ENCODE measurements at regions not wholly inside any gene's neighbourhood (a gene's known extent, or its start where the extent isn't known, plus 50 kb on each side); places are given as distances from the start of the nearest gene placed in this dataset.

GRCh38 chr10:128867210-128867609 is 599.8 kb upstream of the MGMT start:
- no peak for DNase-seq

DNA sequence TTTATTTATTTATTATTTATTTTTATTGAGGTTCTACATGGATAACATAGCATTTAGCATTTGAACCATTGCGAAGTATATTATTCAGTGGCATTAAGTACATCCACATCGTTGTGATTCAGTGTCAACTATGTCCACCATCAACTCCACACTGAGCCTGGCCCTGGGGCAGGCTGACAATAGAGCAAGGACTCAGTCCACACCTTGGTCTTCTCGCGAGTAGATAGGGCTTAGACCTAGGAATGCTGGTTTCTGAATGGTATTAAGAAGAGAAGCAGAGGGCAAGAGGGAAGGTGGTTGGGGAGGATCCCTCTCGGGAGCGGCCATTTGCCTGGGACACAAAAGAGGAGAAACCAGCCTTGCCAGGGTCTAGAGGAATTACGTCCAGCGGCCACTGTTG is 599.2 kb upstream of the MGMT start:
- no peak for DNase-seq

GRCh38 chr10:128868481-128868880 is 598.6 kb upstream of the MGMT start:
- DNase-seq: no peak

GRCh38 chr10:128869101-128869749 is 597.8 kb upstream of the MGMT start:
- DNase-seq: no peak

GRCh38 chr10:128870830-128871597 is 596.0 kb upstream of the MGMT start:
- DNase-seq: no peak

DNA sequence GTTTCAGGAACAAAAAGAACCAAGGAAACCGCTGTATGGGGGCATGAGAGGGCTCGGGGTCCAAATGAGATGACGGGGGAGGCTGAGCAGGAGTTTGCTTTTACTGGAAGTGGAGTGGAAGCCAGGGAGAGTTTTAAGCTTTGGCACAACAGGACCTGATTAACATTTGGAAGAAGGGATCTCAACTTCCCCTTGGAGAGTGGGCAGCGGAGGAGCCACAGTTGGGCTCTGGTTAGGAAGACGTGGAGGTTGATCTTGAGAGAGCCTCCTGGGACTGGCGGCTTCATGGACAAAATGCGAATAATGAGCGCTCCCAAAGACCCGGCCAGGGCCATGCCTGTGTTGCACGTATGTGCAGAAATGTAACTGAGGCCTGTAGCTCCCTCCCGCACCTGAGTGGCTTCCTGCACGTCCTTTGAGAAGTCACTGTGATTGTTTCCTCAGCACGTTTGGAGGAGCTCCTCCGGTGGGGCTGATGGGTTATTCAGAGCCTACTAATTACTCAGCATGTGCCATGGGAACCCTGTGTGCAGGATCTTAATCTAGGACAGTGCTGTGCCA is 595.3 kb upstream of the MGMT start:
- no peak for DNase-seq

- no peak for DNase-seq
Observed at GRCh38 chr10:128873411-128874054, 593.5 kb upstream of the MGMT start.

GRCh38 chr10:128874331-128874730 is 592.7 kb upstream of the MGMT start:
- no peak for DNase-seq

DNA sequence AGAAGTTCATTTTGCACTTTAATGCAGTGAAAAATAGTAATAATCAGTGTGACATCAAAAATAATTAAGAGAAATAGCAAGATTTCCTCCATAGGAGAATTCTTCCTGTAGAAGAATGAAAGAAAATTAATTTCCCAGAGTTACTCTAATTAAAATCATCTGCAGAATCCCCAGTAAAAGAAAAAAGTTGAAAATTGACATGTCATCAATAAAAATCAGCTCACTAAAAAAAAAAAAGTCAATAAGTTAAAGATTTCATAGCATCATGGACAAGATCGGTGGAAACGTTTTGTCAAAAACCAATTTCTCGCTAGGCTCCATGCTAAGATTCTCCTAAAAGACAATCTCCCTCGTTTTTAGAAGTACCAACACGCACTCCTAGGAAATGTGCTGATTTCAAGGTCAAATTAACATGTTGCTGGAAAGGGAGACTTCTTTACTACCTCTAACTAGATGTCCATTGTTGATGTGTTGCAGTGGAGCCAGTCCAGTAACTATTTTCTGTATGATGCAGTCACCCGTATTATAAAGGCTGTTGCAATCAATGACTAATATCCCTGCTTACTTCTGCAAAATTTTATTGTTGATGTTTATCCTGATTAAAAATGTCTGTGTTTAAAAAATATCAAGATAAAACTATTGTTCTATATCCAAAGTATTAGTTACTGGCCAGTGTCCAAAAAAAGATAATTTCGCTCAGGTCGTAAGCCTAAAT is 591.9 kb upstream of the MGMT start:
- no peak for DNase-seq

GRCh38 chr10:128875956-128876736 is 590.9 kb upstream of the MGMT start:
- DNase-seq: no peak

DNA sequence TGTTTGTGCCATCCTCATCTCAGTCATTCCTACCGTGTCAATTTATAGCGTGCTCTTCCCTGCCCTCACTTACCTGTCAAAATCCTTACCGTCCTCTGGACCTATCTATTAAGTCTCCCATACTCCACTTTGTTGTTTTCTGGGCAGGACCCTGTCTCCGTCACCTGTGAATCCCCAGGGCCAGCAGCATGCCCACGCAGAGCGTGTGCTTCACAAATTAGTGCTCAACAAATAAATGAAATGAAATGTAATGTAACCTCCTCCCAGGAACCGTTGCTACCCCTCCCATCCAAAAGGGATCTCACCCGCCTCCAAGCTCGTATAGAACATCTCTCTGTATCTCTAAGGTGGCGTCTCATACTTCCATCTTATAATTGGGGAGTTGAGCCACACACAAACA is 589.9 kb upstream of the MGMT start:
- no peak for DNase-seq

DNA sequence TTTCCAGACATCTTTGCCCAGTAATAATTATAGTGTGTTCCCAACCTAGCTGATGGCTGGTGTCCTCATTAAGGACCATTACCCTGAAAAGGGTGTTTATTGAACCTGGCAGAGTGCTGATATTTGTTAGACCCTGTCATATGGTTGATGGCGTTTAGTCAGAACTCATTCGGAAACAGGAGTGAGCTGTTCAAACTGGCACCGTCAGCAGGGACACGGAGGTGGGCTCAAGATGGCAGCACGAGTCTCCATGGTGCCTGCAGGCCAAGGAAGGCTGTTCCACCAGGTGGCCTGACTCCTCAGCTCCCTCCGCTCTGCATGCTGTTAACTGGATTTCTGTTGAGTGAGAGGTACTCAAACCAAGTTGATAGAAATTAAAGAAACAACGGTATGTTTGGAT is 589.1 kb upstream of the MGMT start:
- DNase-seq: no peak

- DNase-seq: no peak
Observed at GRCh38 chr10:128879030-128879429, 588.0 kb upstream of the MGMT start.

- no peak for DNase-seq
Observed at GRCh38 chr10:128879441-128880140, 587.5 kb upstream of the MGMT start.

- DNase-seq: no peak
Observed at GRCh38 chr10:128880159-128880725, 586.8 kb upstream of the MGMT start.

GRCh38 chr10:128881086-128881485 is 586.0 kb upstream of the MGMT start:
- no peak for DNase-seq

DNA sequence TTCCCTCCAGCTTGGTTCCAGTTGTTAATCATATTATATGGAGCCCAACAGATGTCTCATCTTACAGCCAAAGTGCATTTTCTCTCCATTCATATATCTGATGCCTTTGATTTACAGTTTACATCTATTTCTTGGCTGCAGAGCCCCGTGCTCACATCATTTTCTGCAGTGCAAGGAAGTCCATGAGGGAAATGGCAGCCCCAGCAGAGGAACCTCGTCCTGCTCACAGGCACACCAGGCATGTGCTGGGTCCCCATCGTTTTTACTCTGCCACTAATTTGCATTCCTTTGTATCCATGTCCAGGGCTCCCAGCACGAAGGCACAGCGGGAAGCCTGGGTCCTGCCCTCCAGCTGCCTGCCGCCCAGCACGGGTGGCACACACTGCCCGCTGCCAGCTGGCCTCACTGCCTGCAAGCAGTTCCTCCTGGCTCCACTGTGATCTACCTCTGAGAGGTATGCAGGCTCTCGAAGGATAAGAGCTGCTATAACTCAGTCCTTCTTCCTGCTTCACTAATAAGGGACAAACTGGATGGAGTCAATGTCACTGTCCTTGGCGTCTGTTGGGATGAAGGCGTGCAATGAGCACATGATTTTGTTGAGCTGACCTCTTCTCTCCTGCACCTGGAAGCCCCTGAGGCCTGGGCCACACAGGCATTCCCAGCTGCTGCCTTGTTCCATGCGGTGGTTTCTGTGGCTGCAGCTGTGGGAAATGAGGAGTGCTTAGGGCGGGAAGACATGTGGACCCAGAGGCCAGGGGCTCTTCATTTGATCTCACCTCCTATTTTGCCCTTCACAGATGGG is 583.6 kb upstream of the MGMT start:
- no peak for DNase-seq

DNA sequence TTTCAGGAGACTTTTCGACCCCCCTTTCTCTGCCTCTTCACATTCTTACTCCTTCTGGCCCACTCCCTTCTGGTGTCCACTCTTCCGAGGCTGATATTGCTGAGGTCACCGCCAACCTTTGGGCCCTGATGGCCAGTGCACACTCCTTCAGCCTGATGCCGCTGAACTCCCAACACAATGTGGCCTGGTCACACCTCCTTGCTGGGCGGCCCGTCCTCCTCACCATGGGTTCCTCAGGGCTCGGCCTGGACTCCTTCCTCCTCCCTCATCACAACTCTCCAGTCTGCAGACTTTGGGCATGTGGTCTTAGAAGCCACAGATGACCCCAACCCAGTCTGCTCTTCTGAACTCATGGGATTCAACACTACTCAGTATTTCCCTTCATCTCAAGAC is 583.0 kb upstream of the MGMT start:
- DNase-seq: no peak

GRCh38 chr10:128884496-128885072 is 582.5 kb upstream of the MGMT start:
- DNase-seq: no peak

Measured in stimulated activated CD4-positive, alpha-beta T cell treated with anti-CD3 and anti-CD28 coated beads, Interleukin-4, amount 100 ng/mL, for 24 hours (primary cell).